Ishikawa (cell line): ENCODE measurements at regions not wholly inside any gene's neighbourhood (a gene's known extent, or its start where the extent isn't known, plus 50 kb on each side); places are given as distances from the start of the nearest gene placed in this dataset.

ENCODE experiments used
- CEBPB ChIP-seq: IDR thresholded peaks from 2 replicates; pipeline ENCODE4 v1.6.1; 2012
- CREB1 ChIP-seq: IDR thresholded peaks from 2 replicates; pipeline ENCODE4 v1.6.1; 2012; ENCODE audit warnings: low read depth
- EGR1 ChIP-seq: IDR thresholded peaks from 2 replicates; pipeline ENCODE4 v1.6.1; 2012
- EP300 ChIP-seq: IDR thresholded peaks from 2 replicates; pipeline ENCODE4 v1.6.1; 2012; ENCODE audit warnings: borderline replicate concordance
- FOXM1 ChIP-seq: IDR thresholded peaks from 2 replicates; pipeline ENCODE4 v1.6.1; 2012; ENCODE audit warnings: low read depth, borderline replicate concordance
- NFIC ChIP-seq: IDR thresholded peaks from 2 replicates; pipeline ENCODE4 v1.6.1; 2012
- RAD21 ChIP-seq: IDR thresholded peaks from 2 replicates; pipeline ENCODE4 v1.6.1; 2012; ENCODE audit warnings: low read depth
- REST ChIP-seq: IDR thresholded peaks from 2 replicates; pipeline ENCODE4 v1.6.1; 2012; ENCODE audit warnings: low read depth, mild to moderate bottlenecking
- TAF1 ChIP-seq: IDR thresholded peaks from 2 replicates; pipeline ENCODE4 v1.6.1; 2012; ENCODE audit warnings: low read depth, mild to moderate bottlenecking
- TCF12 ChIP-seq: IDR thresholded peaks from 2 replicates; pipeline ENCODE4 v1.6.1; 2012; ENCODE audit warnings: low read depth
- TEAD4 ChIP-seq: IDR thresholded peaks from 2 replicates; pipeline ENCODE4 v1.6.1; 2012
- YY1 ChIP-seq: IDR thresholded peaks from 2 replicates; pipeline ENCODE4 v1.6.1; 2012; ENCODE audit warnings: low read depth
- ZBTB7A ChIP-seq: IDR thresholded peaks from 2 replicates; pipeline ENCODE4 v1.6.1; 2012; ENCODE audit warnings: low read depth
- TF ChIP-seq, protein P1 (sequence below): IDR thresholded peaks from 2 replicates; pipeline ENCODE4 v1.6.1; 2012
- TF ChIP-seq, protein P2 (sequence below): IDR thresholded peaks from 2 replicates; pipeline ENCODE4 v1.6.1; 2012

DNA sequence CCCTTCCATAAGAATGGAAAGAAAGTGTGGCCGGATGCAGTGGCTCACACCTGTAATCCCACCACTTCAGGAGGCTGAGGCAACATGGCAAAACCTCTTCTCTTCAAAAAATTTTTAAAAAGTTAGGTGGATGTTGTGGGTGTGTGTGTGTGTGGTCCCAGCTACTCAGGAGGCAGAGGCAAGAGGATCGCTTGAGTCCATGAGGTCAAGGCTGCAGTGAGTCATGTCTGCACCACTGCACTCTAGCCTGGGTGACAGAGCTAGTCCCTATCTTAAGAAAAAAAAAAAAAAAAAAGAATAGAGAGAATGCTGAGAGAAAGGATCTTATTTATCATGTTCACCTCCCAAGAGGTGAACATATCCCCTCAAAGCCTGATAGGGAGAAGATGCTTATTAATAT is 492.1 kb upstream of the SMIM31 start:
- TF ChIP-seq TEAD4 (no peak), ZBTB7A (no peak), EP300 (no peak), RAD21 (no peak), EGR1 (no peak), TAF1 (no peak), YY1 (no peak), CEBPB (no peak), CREB1 (no peak), REST (no peak), TCF12 (no peak), NFIC (no peak), FOXM1 (no peak)
- TF ChIP-seq, protein P1, sequence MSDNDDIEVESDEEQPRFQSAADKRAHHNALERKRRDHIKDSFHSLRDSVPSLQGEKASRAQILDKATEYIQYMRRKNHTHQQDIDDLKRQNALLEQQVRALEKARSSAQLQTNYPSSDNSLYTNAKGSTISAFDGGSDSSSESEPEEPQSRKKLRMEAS: no peak
- TF ChIP-seq, protein P2, sequence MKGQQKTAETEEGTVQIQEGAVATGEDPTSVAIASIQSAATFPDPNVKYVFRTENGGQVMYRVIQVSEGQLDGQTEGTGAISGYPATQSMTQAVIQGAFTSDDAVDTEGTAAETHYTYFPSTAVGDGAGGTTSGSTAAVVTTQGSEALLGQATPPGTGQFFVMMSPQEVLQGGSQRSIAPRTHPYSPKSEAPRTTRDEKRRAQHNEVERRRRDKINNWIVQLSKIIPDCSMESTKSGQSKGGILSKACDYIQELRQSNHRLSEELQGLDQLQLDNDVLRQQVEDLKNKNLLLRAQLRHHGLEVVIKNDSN: no peak

DNA sequence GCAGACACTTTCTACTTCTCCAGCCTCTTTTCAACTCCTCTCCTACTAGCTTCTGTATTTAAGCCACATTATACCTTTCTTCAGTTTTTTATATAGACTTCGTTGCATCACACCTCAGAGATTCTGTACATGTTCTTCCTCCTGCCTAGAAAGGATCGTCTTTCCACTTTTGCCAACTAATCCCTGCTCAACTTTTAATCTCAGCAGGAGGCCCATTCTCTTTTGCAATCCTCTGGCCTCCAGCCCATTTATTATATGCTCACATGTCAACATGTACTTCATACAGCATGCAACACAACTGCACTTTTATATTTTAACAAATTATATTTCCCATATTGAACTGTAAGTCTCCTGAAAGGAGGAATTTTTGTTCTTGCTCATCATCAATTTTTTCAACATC is 476.5 kb upstream of the SMIM31 start:
- TF ChIP-seq CEBPB (peak; percentile 94), NFIC (peak; percentile 77)
- TF ChIP-seq, protein P1: 0 out of 2 replicates have a peak, but pooled peaks have one; percentile 29

DNA sequence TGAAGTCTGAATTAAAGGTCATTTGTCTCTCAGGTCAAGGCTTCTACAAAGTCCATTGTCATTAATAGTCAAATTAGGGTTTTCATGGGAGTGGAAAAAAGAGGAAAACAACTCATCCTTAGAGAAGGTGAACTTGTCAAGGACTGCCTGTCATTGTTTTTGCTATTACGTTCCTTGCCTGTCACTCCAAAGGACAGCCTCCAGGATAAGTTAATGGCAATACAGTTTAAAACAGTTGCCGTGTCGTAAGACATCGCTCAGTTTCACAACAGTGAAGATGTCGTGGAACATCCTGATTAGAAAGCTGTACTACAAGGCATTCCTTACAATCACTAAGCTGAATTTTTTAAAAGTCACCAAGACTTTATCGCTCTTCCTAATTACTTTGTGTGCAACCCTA is 466.8 kb upstream of the SMIM31 start:
- TF ChIP-seq REST: no peak
- no peak for TF ChIP-seq EP300
- no peak for TF ChIP-seq ZBTB7A
- no peak for TF ChIP-seq RAD21
- TF ChIP-seq CREB1: no peak
- TF ChIP-seq, protein P2: no peak
- TF ChIP-seq TEAD4: no peak
- TF ChIP-seq NFIC: no peak
- no peak for TF ChIP-seq FOXM1
- TF ChIP-seq, protein P1: no peak
- no peak for TF ChIP-seq TCF12
- no peak for TF ChIP-seq EGR1
- TF ChIP-seq TAF1: no peak
- no peak for TF ChIP-seq YY1
- no peak for TF ChIP-seq CEBPB

DNA sequence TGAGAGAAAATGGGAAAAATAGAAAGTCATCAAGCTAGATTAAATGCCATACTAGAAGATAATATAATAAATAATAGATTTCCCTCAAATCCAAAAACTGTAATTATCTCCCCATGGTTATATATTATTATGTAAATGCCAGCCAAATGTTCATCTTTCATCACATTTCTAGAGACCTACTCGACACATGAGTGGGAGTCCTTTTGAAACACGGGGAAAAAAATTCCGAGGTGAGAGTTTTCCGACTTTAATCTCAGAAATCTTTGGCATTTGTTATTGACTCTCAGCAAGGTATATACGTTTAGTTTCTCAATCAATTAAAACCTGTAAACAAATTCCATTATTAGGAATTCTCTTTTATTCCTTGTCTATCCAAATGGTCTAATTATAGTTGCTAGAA is 465.4 kb upstream of the SMIM31 start:
- TF ChIP-seq ZBTB7A (no peak), CEBPB (no peak), TAF1 (no peak)
- TF ChIP-seq, protein P2: no peak

DNA sequence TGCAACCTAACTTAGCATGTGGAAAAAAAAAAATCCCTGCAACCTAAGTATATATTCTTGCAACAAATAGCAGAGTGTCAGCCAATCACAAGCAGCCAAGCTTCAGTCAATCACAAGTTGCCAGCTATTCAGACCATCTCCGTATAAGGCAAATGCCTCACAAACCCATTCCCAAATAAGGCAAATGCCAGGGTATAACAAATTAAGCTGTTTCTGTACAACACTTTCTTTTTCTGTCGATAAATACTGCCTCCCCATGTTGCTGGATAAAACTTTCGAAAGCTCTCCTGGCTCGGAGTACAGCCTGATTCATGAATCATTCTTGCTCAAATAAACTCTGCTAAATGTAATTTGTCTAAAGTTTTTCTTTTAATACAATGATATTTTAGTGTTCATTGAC is 460.7 kb upstream of the SMIM31 start:
- TF ChIP-seq FOXM1 (no peak), RAD21 (no peak), TEAD4 (no peak), YY1 (no peak), EP300 (no peak), EGR1 (no peak), ZBTB7A (no peak), CREB1 (no peak), CEBPB (no peak)

GRCh38 chr4:164293743-164294142 is 460.2 kb upstream of the SMIM31 start:
- no peak for TF ChIP-seq TAF1
- no peak for TF ChIP-seq TEAD4
- no peak for TF ChIP-seq FOXM1
